ENCODE measurements at regions not wholly inside any gene's neighbourhood (a gene's known extent, or its start where the extent isn't known, plus 50 kb on each side); places are given as distances from the start of the nearest gene placed in this dataset.

DNA sequence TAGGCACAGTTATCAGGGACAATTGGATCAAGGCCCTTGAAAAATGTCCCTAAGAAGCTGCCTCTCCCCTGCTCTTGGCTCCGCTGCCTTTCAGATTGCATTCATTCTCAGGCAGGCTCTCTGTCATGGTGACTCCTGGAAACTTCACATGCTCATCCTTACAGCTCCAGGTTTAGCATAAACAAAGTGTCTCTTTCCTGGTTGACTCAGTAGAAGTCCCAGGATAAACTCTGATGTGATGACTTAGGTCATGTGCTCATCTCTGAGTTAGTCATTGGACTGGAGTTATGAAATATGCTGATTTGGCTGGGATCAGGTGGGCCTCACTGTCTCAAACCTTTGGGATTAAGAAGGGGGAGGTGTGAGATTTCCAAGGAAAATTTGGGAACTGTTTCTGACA is 243.8 kb downstream of the ZNF621 start:
- DNase-seq (ENCODE audit: low read depth): peak; percentile 92
- TF ChIP-seq, protein P1, sequence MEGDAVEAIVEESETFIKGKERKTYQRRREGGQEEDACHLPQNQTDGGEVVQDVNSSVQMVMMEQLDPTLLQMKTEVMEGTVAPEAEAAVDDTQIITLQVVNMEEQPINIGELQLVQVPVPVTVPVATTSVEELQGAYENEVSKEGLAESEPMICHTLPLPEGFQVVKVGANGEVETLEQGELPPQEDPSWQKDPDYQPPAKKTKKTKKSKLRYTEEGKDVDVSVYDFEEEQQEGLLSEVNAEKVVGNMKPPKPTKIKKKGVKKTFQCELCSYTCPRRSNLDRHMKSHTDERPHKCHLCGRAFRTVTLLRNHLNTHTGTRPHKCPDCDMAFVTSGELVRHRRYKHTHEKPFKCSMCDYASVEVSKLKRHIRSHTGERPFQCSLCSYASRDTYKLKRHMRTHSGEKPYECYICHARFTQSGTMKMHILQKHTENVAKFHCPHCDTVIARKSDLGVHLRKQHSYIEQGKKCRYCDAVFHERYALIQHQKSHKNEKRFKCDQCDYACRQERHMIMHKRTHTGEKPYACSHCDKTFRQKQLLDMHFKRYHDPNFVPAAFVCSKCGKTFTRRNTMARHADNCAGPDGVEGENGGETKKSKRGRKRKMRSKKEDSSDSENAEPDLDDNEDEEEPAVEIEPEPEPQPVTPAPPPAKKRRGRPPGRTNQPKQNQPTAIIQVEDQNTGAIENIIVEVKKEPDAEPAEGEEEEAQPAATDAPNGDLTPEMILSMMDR (conservative IDR thresholded peaks at IDR 0.05; ENCODE audit: control insufficient read depth, insufficient read depth, low read depth, low read length): no peak
- no peak overlapping the region for H3K4me3 ChIP-seq (ENCODE audit: control insufficient read depth, low read depth, low read length)

DNA sequence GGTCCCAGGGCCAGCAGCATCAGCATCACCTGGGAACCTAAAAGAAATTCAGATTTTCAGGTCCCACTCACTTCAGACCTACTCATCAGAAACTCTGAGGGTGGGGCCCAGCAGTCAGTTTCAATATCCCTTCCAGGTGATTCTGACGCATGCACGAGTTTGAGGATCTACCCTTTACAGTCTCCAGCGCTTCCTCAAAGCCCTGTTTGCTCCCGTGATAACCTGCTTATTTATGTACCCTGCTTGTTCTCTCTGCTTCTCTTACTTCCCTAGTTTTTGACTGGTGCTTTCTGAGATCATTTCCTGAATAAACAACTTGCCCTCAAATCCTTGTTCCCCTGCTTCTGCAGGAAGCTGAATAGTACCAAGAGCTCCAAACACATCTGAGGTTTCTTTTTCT is 245.3 kb downstream of the ZNF621 start:
- no peak for DNase-seq (ENCODE audit: low read depth)
- TF ChIP-seq, protein P1 (conservative IDR thresholded peaks at IDR 0.05; ENCODE audit: control insufficient read depth, insufficient read depth, low read depth, low read length): no peak

DNA sequence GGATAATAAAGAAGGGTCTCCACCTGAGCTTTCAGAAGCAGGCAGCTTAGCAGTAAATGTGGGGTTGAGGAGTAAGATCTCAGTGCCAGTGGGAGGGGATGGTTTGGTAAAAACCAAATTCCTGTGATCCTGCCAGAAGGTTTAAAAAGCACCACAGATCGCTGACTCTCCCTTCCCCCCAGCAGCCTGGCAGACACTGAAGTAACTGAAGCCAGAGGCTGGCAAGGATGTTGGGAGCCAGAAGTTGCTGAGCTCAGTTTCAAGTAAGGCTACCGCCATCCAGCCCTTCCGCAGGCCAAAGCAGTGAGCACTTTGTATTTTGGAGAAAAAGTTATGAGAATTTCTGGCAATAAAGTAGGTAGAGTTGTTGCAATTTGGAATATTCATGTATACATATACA is 246.4 kb downstream of the ZNF621 start:
- no peak for DNase-seq (ENCODE audit: low read depth)
- TF ChIP-seq, protein P1 (conservative IDR thresholded peaks at IDR 0.05; ENCODE audit: control insufficient read depth, insufficient read depth, low read depth, low read length): no peak
- no peak overlapping the region for H3K4me3 ChIP-seq (ENCODE audit: control insufficient read depth, low read depth, low read length)

More for the DNA sequence above, 245.3 kb downstream of the ZNF621 start:
- H3K4me3 ChIP-seq (ENCODE audit: control insufficient read depth, low read depth, low read length): no peak overlapping the region

DNA sequence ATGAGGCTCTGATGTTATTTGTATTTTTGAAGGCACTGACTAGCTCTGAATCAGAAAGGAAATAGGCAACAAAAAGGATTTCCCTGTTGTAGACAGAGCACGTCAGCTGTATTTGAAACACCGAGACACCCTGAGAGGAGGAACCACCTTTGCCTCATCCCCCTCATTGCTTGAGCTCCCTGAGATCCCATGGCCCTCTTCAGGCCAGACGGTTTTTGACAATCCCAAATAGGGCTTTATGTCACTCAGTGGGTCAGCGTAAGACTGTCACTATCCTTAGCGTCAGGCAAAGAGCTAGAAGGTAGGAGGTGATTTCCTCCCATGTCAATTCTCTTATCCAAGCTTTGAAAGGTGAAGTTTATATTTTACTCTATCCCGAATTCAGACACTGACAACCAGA is 254.3 kb downstream of the ZNF621 start:
- DNase-seq (ENCODE audit: low read depth): no peak
- TF ChIP-seq, protein P1 (conservative IDR thresholded peaks at IDR 0.05; ENCODE audit: control insufficient read depth, insufficient read depth, low read depth, low read length): no peak
- H3K4me3 ChIP-seq (ENCODE audit: control insufficient read depth, low read depth, low read length): no peak overlapping the region

DNA sequence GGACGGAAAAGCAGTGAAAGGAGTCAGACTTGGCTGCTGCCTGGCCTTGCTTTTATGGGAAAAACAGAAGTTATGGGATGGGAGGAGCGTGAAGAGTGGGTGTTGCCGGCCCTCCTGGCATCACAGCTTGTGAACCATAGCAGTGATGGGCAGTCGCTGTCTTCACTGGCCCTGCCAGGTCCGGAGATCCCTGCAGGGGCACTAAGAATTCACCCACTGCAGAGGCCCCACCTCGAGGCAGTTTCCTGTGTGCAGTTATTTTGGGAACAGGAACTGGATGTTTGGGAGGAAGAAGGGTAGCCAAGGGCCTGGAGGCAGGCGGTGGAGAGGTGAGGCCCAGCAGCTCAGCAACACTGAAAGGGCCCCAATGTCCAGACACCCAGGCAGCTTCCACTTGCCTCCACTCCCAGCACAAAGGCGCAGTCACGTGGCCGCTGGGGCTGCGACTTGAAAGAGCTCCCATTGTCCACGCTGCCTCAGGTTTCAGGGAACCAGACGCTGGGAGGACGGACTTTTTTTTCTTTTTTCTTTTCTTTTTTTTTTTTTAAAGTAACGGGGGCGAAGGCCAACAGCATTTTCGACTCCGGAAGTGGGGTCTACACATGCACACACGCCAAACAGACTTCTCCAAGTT is 255.6 kb downstream of the ZNF621 start:
- H3K4me3 ChIP-seq (ENCODE audit: control insufficient read depth, low read depth, low read length): no peak overlapping the region
- TF ChIP-seq, protein P1 (conservative IDR thresholded peaks at IDR 0.05; ENCODE audit: control insufficient read depth, insufficient read depth, low read depth, low read length): no peak
- peak; percentile 69 for DNase-seq (ENCODE audit: low read depth)

- H3K4me3 ChIP-seq (ENCODE audit: control insufficient read depth, low read depth, low read length): no peak overlapping the region
- TF ChIP-seq, protein P1 (conservative IDR thresholded peaks at IDR 0.05; ENCODE audit: control insufficient read depth, insufficient read depth, low read depth, low read length): no peak
- DNase-seq (ENCODE audit: low read depth): peak; percentile 27
Observed at GRCh38 chr3:40780925-40781406, 256.2 kb downstream of the ZNF621 start.

Data from fibroblast of mammary gland (primary cell).